COLO668 (cell line): ENCODE measurements at regions not wholly inside any gene's neighbourhood (a gene's known extent, or its start where the extent isn't known, plus 50 kb on each side); places are given as distances from the start of the nearest gene placed in this dataset.

Experiments used
- DNase-seq: peaks from one replicate; lab custom pipeline; 2025; ENCODE audit not compliant: unreplicated experiment; lab: John Stamatoyannopoulos, UW

GRCh38 chr2:72004976-72005375 lies 142.7 kb downstream of the CYP26B1 start:
- DNase-seq, result no peak

- DNase-seq, result no peak
Observed at GRCh38 chr2:72004201-72004915, 143.3 kb downstream of the CYP26B1 start.

- no peak for DNase-seq
Observed at GRCh38 chr2:72003796-72004195, 143.9 kb downstream of the CYP26B1 start.

- no peak for DNase-seq
Observed at GRCh38 chr2:72003124-72003523, 144.5 kb downstream of the CYP26B1 start.

GRCh38 chr2:72001937-72002690 lies 145.5 kb downstream of the CYP26B1 start:
- no peak for DNase-seq

- DNase-seq, result no peak
Observed at GRCh38 chr2:72000110-72000509, 147.6 kb downstream of the CYP26B1 start.

- DNase-seq, result no peak
Observed at GRCh38 chr2:71999580-71999979, 148.1 kb downstream of the CYP26B1 start.

- no peak for DNase-seq
Observed at GRCh38 chr2:71997843-71998242, 149.8 kb downstream of the CYP26B1 start.

- no peak for DNase-seq
Observed at GRCh38 chr2:71995067-71995665, 152.5 kb downstream of the CYP26B1 start.

- DNase-seq, result no peak
Observed at GRCh38 chr2:71992036-71992435, 155.6 kb downstream of the CYP26B1 start.

GRCh38 chr2:71991397-71991796 lies 156.3 kb downstream of the CYP26B1 start:
- DNase-seq, result no peak

GRCh38 chr2:71990826-71991225 lies 156.8 kb downstream of the CYP26B1 start:
- DNase-seq, result no peak

GRCh38 chr2:71990122-71990521 lies 157.5 kb downstream of the CYP26B1 start:
- DNase-seq, result no peak

GRCh38 chr2:71989671-71990070 lies 158.0 kb downstream of the CYP26B1 start:
- no peak for DNase-seq

GRCh38 chr2:71988170-71988569 lies 159.5 kb downstream of the CYP26B1 start:
- no peak for DNase-seq

- no peak for DNase-seq
Observed at GRCh38 chr2:71976685-71977084, 171.0 kb downstream of the CYP26B1 start.

GRCh38 chr2:71974846-71975245 lies 172.8 kb downstream of the CYP26B1 start:
- DNase-seq, result no peak

- no peak for DNase-seq
Observed at GRCh38 chr2:71971493-71971892, 176.2 kb downstream of the CYP26B1 start.

GRCh38 chr2:71965530-71965929 lies 182.1 kb downstream of the CYP26B1 start:
- DNase-seq, result no peak

- no peak for DNase-seq
Observed at GRCh38 chr2:71962911-71963694, 184.6 kb downstream of the CYP26B1 start.

GRCh38 chr2:71962350-71962749 lies 185.3 kb downstream of the CYP26B1 start:
- no peak for DNase-seq
